HG02884 (cell line): ENCODE measurements at regions not wholly inside any gene's neighbourhood (a gene's known extent, or its start where the extent isn't known, plus 50 kb on each side); places are given as distances from the start of the nearest gene placed in this dataset.

Experiments used
- ATAC-seq: cut with Tn5 transposase; IDR thresholded peaks from one replicate; pipeline ENCODE4 v1.9.1; 2021; ENCODE audit warnings: mild to moderate bottlenecking, moderate library complexity; ENCODE audit not compliant: unreplicated experiment

- no peak for ATAC-seq
Observed at GRCh38 chr11:134830312-134830711, 418.3 kb upstream of the B3GAT1 start.

DNA sequence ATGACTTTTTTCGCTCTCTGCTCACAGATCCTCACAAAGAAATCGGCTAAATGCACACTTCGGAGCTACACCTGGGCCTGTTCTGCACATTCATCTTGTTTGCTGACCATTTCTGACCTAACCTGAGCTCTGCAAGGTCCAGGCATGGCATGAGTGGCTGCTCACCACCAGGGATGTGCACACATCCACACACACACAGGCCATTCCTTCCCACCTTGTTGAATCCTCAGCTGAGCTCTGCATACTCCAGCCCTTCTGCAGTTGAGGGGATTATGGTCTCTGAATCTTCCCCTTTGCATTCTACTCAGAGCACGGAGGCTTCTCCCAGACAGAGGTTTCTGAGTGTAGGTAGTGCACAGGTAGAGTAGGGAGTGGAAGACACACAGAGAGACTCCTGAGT, 411.9 kb upstream of the B3GAT1 start:
- ATAC-seq = no peak

GRCh38 chr11:134822897-134823296, 410.9 kb upstream of the B3GAT1 start:
- ATAC-seq = no peak

GRCh38 chr11:134821422-134821821, 409.4 kb upstream of the B3GAT1 start:
- ATAC-seq = no peak

- ATAC-seq = no peak
Observed at GRCh38 chr11:134819041-134819440, 407.0 kb upstream of the B3GAT1 start.

DNA sequence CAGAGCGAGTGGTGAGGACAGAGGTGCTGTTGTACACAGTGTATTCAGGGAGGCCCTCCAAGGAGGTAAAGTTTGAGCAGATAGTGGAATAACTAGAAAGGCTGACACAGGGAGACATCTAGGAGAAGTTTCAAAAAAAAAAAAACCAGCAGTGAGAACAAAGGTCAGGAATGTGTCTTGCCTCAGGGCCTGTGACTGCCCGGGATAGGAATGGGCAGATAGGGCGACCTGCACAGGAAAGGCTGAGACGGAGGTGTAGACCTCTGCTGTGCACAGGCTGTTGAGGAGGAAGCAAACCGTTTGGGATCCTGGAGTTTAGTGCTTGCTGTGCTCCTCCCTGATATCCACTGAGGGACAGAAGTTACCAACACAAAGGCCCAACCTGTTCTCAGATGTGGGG, 406.5 kb upstream of the B3GAT1 start:
- no peak for ATAC-seq

GRCh38 chr11:134815404-134815803, 403.4 kb upstream of the B3GAT1 start:
- ATAC-seq = no peak

DNA sequence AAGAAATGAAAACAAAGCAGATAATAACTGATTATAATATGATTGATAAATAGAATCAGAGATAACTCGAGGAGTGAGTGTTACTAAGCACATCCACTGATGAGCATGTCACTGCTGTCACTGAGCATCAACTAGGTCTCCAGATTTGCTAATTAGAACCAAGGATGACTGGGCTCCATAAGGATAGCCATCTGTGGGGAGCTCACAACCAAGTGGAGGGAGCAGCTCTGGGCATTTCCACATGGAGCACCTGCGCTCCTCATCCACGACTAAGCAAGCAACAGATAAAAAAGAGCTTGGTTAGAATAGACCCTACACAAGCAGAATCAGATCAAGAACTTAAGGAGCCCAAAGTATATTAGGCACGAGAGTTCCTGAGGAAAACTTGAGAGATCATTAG, 396.0 kb upstream of the B3GAT1 start:
- no peak for ATAC-seq

GRCh38 chr11:134802598-134802997, 390.6 kb upstream of the B3GAT1 start:
- no peak for ATAC-seq

DNA sequence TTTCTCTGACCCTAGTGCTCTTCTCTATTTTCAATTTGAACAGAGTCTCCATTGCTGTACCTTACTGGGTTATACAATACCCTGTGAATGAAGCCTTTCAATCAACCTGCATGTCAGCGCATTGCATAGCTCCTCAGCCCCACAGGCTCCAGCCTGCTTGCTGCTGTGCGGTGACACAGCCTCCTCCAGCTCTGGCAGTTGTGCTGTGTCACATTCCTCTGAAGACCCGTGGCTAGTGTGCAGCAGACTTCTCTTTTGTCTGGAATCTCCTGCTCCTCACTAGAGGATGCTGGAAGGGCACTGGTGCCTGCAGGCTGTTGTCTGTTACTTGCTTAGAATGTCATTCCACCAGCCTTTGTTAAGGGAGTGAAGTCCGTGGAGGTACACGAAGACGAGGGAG, 390.1 kb upstream of the B3GAT1 start:
- no peak for ATAC-seq

- no peak for ATAC-seq
Observed at GRCh38 chr11:134801570-134801969, 389.5 kb upstream of the B3GAT1 start.

- no peak for ATAC-seq
Observed at GRCh38 chr11:134800826-134801225, 388.8 kb upstream of the B3GAT1 start.

GRCh38 chr11:134800130-134800529, 388.1 kb upstream of the B3GAT1 start:
- ATAC-seq = no peak

- ATAC-seq = no peak
Observed at GRCh38 chr11:134799386-134799785, 387.3 kb upstream of the B3GAT1 start.

- no peak for ATAC-seq
Observed at GRCh38 chr11:134797411-134798089, 385.5 kb upstream of the B3GAT1 start.

- no peak for ATAC-seq
Observed at GRCh38 chr11:134795017-134795416, 383.0 kb upstream of the B3GAT1 start.

DNA sequence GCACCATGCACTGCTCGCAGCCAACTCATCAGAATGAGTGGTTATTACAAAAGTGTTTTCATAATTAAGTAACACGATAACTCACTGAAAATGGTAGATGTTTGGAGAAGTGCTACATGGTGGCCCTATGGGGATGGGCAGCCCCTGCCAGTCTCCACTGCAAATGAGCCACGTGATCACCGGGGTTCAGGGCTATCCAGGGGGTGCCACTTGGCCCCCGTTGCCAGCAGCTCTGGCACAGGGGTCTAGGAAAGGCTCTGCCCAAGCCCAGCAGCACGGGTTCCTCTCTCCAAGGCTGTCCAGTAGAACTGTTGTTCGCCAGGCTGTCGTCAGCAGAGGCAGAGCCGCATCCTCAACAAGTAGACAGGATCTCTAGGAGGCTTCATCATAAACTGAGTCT, 382.1 kb upstream of the B3GAT1 start:
- ATAC-seq = no peak

DNA sequence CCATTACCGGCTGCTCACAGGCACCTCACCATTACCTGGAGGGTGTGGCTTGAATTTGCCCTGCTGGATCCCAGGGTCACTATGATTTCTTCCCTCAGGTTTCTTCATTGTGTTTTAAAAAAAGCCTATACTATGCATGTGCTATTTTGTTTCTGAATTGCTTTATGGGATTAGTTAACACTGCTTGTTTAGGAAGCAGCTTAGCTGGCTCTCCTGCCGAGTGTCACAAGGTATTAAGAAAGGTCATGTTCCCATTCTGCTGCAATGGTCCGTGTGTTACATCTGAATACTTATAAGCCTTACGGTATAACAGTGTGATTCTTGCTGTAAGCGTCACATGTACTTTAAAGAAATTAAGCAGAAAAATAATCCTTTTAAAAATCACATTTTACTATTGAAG, 380.6 kb upstream of the B3GAT1 start:
- ATAC-seq = no peak

DNA sequence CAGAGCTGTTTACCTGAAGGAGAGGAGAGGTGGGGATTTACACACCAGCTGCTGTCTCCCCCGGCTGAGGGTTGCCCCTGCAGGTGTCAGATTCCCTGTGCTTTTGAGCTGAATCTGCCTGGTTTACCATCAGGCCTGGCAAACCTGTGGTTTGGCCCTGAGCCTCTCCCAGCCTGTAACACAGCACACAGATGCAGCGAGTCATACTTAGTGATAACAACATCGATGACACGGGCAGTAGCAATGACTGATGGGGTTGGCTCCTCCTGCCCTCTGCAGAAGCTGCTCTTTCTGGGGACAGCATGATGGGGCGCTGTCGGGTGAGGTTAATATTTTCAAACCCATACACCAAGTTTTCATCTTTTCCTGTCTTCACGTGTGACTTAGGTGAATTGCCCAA, 380.0 kb upstream of the B3GAT1 start:
- no peak for ATAC-seq

GRCh38 chr11:134791102-134791501, 379.1 kb upstream of the B3GAT1 start:
- ATAC-seq = no peak

DNA sequence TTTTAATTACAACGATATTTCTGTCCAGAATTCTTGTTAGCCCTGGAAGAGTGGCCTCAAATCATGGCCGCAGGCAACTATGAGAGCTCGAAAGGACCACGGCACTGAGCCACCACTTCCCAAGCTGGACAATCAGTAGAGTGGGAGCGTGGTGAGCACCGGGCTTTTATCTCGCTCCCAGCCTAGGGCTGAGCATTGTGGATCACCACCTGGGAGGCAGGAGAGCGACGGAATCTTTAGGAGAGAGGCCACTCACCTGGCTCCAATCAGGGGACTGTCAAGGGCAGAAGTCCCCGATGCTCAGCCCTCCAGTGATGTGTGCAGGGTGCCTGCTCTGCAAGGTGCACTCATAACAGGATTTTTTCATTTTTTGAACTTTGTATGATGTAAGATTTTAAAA, 377.1 kb upstream of the B3GAT1 start:
- no peak for ATAC-seq

DNA sequence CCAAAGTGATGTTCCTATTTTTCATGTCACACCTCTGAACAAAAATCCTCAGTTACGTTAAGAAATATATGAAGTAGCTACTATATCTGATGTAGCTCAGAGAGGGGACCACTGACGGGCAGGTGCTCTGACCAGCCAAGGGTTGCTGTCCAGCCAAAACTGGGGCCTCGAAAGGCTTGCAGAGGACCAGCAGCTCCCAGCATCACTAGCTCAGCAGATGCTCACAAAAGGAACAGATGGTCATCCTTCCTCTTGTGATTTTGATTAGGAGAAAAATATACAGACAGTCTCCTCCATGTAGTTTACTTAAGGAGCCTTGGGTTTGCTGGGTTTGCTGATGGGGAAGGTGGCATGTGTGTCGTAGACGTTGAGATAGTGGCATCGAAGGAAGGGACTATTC, 374.6 kb upstream of the B3GAT1 start:
- no peak for ATAC-seq

DNA sequence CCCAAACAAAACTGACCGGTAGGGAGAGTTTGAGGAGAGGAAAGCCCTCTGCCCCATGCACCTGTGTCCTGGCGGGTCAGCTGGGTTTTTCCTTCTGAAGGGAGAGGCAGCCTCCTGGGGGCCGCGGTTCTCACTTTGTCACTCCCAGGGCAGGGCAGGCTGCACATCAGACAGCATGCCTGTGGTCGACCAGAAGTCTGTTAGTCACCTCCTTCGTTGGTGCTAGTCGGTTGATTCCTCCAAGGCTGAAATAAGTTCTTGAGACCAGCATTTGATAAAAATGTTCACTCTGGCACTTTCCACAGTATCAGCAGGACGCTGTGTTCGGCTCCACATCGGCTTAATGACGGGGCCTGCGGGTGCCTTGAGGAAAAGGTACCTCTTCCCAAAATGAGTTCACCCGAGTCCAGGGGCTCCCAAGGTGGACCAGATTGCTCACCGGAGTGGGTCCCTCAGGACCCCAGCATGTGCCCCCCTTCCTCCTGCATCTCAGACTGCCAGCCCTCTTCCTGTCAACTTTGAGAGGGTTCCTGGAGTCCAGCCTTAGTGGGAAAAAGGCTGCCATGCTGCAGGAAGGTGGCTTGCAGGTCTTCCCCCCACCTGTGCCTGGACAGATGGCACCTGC, 373.7 kb upstream of the B3GAT1 start:
- ATAC-seq = no peak
